GM19351 (cell line): ENCODE measurements at regions not wholly inside any gene's neighbourhood (a gene's known extent, or its start where the extent isn't known, plus 50 kb on each side); places are given as distances from the start of the nearest gene placed in this dataset.
"Not testable (repeated sequence)": the region's sequence is repeated elsewhere in the genome, so short reads cannot be mapped to it uniquely, and the experiment has no call there.

Source experiments
- ATAC-seq: cut with Tn5 transposase; IDR thresholded peaks from one replicate; pipeline ENCODE4 v1.9.1; 2021; ENCODE audit warnings: mild to moderate bottlenecking, moderate library complexity; ENCODE audit not compliant: unreplicated experiment

GRCh38 chr3:21894459-21895340 lies 143.7 kb upstream of the ZNF385D start:
- ATAC-seq, result no peak

GRCh38 chr3:21898316-21898715 lies 147.3 kb upstream of the ZNF385D start:
- ATAC-seq, result no peak

GRCh38 chr3:21901484-21901883 lies 150.5 kb upstream of the ZNF385D start:
- ATAC-seq, result no peak

GRCh38 chr3:21902956-21903355 lies 151.9 kb upstream of the ZNF385D start:
- ATAC-seq, result no peak

GRCh38 chr3:21909096-21909495 lies 158.1 kb upstream of the ZNF385D start:
- ATAC-seq, result no peak

GRCh38 chr3:21912711-21913110 lies 161.7 kb upstream of the ZNF385D start:
- no peak for ATAC-seq

GRCh38 chr3:21913791-21914190 lies 162.8 kb upstream of the ZNF385D start:
- no peak for ATAC-seq

- no peak for ATAC-seq
These were observed 163.4 kb upstream of the ZNF385D start for GRCh38 chr3:21914451-21914850.

- no peak for ATAC-seq
These were observed 168.4 kb upstream of the ZNF385D start for GRCh38 chr3:21919383-21919782.

- ATAC-seq, result no peak
These were observed 169.4 kb upstream of the ZNF385D start for GRCh38 chr3:21920421-21920861.

GRCh38 chr3:21923156-21923555 lies 172.1 kb upstream of the ZNF385D start:
- ATAC-seq, result not testable (repeated sequence)

- no peak for ATAC-seq
These were observed 176.3 kb upstream of the ZNF385D start for GRCh38 chr3:21927261-21927660.

GRCh38 chr3:21934591-21934990 lies 183.6 kb upstream of the ZNF385D start:
- no peak for ATAC-seq

- no peak for ATAC-seq
These were observed 185.2 kb upstream of the ZNF385D start for GRCh38 chr3:21936207-21936606.

GRCh38 chr3:21938267-21938681 lies 187.3 kb upstream of the ZNF385D start:
- ATAC-seq, result no peak

GRCh38 chr3:21942328-21942727 lies 191.3 kb upstream of the ZNF385D start:
- no peak for ATAC-seq

- ATAC-seq, result no peak
These were observed 193.2 kb upstream of the ZNF385D start for GRCh38 chr3:21944251-21944650.

- ATAC-seq, result no peak
These were observed 201.8 kb upstream of the ZNF385D start for GRCh38 chr3:21952856-21953255.

GRCh38 chr3:21954709-21955108 lies 203.7 kb upstream of the ZNF385D start:
- no peak for ATAC-seq

GRCh38 chr3:21955406-21955805 lies 204.4 kb upstream of the ZNF385D start:
- ATAC-seq, result no peak

GRCh38 chr3:21960033-21960432 lies 209.0 kb upstream of the ZNF385D start:
- ATAC-seq, result no peak

GRCh38 chr3:21962456-21962855 lies 211.4 kb upstream of the ZNF385D start:
- ATAC-seq, result no peak

- not testable (repeated sequence) for ATAC-seq
These were observed 215.4 kb upstream of the ZNF385D start for GRCh38 chr3:21966457-21966856.
